ENCODE measurements at regions not wholly inside any gene's neighbourhood (a gene's known extent, or its start where the extent isn't known, plus 50 kb on each side); places are given as distances from the start of the nearest gene placed in this dataset.
"Not testable (repeated sequence)": the region's sequence is repeated elsewhere in the genome, so short reads cannot be mapped to it uniquely, and the experiment has no call there.

GRCh38 chr7:113303388-113303787 is 185.0 kb upstream of the SMIM30 start:
- TF ChIP-seq POLR2AphosphoS5, EP300 (IDR thresholded peaks at IDR 0.05): not testable (repeated sequence)
- TF ChIP-seq, protein P1, sequence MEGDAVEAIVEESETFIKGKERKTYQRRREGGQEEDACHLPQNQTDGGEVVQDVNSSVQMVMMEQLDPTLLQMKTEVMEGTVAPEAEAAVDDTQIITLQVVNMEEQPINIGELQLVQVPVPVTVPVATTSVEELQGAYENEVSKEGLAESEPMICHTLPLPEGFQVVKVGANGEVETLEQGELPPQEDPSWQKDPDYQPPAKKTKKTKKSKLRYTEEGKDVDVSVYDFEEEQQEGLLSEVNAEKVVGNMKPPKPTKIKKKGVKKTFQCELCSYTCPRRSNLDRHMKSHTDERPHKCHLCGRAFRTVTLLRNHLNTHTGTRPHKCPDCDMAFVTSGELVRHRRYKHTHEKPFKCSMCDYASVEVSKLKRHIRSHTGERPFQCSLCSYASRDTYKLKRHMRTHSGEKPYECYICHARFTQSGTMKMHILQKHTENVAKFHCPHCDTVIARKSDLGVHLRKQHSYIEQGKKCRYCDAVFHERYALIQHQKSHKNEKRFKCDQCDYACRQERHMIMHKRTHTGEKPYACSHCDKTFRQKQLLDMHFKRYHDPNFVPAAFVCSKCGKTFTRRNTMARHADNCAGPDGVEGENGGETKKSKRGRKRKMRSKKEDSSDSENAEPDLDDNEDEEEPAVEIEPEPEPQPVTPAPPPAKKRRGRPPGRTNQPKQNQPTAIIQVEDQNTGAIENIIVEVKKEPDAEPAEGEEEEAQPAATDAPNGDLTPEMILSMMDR (IDR thresholded peaks at IDR 0.05), result not testable (repeated sequence)
